ENCODE measurements at regions not wholly inside any gene's neighbourhood (a gene's known extent, or its start where the extent isn't known, plus 50 kb on each side); places are given as distances from the start of the nearest gene placed in this dataset.
"Not testable (repeated sequence)": the region's sequence is repeated elsewhere in the genome, so short reads cannot be mapped to it uniquely, and the experiment has no call there.

DNA sequence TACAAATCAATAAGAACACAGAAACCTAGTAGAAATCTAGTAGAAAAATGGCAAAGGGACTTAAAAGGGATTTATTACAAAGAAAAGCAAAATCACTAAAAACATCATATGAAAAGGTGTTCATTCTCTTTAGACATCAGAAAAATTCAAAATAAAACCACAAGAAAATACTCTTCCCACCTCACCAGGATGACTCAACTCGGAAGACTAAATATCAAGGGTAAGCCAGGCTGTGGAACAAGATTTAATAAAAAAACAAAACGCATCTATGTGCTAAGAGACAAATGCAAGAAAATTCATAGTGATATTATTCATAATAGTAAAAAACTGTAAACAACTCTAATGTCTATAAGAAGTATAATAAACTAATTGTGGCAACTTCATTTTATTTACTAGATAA is 181.6 kb upstream of the GHR start:
- TF ChIP-seq, protein P1, sequence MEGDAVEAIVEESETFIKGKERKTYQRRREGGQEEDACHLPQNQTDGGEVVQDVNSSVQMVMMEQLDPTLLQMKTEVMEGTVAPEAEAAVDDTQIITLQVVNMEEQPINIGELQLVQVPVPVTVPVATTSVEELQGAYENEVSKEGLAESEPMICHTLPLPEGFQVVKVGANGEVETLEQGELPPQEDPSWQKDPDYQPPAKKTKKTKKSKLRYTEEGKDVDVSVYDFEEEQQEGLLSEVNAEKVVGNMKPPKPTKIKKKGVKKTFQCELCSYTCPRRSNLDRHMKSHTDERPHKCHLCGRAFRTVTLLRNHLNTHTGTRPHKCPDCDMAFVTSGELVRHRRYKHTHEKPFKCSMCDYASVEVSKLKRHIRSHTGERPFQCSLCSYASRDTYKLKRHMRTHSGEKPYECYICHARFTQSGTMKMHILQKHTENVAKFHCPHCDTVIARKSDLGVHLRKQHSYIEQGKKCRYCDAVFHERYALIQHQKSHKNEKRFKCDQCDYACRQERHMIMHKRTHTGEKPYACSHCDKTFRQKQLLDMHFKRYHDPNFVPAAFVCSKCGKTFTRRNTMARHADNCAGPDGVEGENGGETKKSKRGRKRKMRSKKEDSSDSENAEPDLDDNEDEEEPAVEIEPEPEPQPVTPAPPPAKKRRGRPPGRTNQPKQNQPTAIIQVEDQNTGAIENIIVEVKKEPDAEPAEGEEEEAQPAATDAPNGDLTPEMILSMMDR (IDR thresholded peaks at IDR 0.05; ENCODE audit: low read depth, low read length) = no peak
- no peak for DNase-seq (ENCODE audit: extremely low read depth, low read depth)

DNA sequence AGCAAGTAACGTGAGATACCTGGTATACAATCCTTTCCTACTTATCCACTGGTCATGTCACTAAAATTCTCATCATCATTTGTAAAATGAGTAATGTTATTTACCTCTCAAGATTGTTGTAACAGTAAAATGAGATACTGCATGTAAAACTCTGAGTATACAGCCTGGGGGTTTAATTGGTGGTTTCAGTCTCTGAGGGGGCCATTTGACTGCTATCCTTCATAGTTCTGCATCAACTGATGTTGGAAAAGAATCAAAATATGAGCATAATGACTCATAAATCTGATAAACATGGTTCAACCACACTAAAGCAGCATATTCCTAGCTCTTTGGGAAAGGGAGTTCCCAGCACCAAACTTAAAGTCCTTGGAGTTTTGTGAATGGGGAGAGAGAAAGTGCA is 181.0 kb upstream of the GHR start:
- no peak for DNase-seq (ENCODE audit: extremely low read depth, low read depth)
- TF ChIP-seq, protein P1 (IDR thresholded peaks at IDR 0.05; ENCODE audit: low read depth, low read length) = no peak

DNA sequence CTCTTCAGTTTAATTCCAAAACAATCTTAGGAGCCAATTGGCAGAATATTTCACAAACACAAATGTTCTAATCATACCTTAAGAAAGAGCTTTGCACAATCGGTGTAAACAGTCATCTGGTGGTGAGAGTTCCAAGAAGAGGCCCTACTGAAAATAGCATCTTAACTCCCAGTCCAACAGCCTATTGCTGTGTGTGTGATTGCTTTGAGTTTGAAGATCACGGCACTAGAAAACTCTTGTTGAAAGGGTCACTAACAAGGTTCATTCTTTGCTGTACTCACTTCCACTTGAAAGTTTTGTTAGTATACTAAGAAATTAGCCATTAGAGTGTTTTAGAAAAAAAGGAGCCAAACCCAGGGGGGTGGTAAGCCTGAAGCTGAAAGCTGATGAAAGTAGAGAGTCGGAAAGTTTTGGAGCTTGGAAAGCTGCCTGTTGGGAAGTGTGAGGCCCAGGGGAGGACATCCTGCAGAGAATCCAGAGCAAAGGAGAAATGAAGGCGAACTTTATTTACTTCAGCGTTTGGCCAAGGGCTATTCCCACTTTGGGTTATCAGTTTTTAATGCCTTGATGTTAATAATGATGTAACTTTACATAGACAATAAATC is 180.3 kb upstream of the GHR start:
- TF ChIP-seq, protein P1 (IDR thresholded peaks at IDR 0.05; ENCODE audit: low read depth, low read length) = no peak
- no peak for DNase-seq (ENCODE audit: extremely low read depth, low read depth)

DNA sequence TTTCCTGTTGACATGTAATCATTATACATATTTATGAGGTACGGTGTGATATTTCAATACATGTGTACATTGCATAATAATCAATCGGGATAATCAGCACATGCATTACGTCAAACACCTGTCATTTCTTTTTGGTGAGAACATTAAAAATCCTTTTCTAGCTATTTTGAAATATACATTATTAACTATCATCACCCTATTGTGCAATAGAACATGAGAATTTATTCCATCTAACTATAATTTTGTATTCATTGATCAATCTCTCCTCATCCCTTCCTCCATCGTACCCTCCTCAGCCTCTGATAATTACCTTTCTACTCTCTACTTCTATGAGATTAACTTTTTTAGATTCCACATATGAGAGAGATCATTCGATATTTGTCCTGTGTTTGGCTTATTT is 170.9 kb upstream of the GHR start:
- TF ChIP-seq, protein P1 (IDR thresholded peaks at IDR 0.05; ENCODE audit: low read depth, low read length) = no peak
- DNase-seq (ENCODE audit: extremely low read depth, low read depth) = no peak

DNA sequence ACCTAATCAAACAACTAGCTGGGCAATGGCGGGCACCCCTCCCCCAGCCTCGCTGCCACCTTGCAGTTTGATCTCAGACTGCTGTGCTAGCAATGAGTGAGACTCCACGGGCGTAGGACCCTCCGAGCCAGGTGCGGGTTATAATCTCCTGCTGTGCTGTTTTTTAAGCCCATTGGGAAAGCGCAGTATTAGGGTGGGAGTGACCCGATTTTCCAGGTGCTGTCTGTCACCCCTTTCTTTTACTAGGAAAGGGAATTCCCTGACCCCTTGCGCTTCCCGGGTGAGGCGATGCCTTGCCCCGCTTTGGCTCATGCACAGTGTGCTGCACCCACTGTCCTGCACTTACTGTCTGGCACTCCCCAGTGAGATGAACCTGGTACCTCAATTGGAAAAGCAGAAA is 163.3 kb upstream of the GHR start:
- DNase-seq (ENCODE audit: extremely low read depth, low read depth) = not testable (repeated sequence)

DNA sequence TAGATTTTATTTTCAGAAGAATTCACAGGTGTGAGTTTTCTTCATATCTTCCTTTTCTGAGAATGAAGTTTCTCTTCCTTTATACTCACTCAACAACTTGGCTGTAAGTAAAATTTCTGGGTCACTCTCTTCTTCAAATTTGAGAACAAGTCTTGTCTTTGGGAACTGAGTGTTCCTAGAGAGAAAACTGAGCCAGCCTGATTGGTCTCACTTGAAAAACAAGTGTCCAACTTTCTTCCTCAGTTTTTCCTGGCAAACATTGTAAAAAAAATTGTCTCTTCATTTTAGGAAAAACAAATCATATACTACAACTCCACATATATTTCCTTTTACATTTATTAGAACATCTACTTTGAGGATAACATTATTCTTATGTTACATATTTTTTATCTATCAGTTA is 156.1 kb upstream of the GHR start:
- TF ChIP-seq, protein P1 (IDR thresholded peaks at IDR 0.05; ENCODE audit: low read depth, low read length) = no peak
- no peak for DNase-seq (ENCODE audit: extremely low read depth, low read depth)

DNA sequence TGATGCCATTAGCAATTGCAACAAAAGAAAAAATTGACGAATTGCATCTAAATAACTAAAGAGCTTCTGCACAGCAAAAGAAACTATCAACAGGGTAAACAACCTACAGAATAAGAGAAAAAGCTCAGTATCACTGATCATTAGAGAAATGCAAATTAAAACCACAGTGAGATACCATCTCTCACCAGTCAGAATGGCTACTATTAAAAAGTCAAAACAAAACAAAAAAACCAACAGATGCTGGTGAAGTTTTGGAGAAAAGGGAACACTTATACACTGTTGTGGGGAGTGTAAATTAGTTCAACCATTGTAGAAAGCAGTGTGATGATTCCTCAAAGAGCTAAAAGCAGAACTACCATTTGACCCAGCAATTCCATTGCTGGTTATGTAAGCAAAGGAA is 155.1 kb upstream of the GHR start:
- not testable (repeated sequence) for DNase-seq (ENCODE audit: extremely low read depth, low read depth)

DNA sequence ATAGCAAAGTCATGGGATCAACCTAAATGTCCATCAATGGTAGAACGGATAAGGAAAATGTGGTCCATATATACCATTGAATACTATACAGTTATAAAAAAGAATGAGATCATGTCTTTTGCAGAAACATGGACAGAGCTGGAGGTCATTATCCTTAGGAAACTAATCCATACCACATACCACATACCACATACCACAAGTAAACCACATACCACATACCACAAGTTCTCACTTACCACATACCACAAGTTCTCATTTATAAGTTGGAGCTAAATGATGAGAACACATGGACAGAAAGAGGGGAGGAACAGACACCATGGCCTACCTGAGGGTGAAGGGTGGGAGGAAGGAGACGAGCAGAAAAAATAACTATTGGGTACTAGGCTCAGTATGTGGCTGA is 154.6 kb upstream of the GHR start:
- TF ChIP-seq, protein P1 (IDR thresholded peaks at IDR 0.05; ENCODE audit: low read depth, low read length) = no peak
- DNase-seq (ENCODE audit: extremely low read depth, low read depth) = no peak
